GM23338 (cell line): ENCODE measurements at regions not wholly inside any gene's neighbourhood (a gene's known extent, or its start where the extent isn't known, plus 50 kb on each side); places are given as distances from the start of the nearest gene placed in this dataset.

ENCODE experiments used
- ATAC-seq: fragments of 200-7000 bp; cut with Tn5 transposase; 3 replicates; pipeline ENCODE4 v1.9.1; 2020
- DNase-seq: peaks from one replicate; pipeline ENCODE4 v3.0.0-alpha.2; 2015; ENCODE audit warnings: low spot score
- H2AFZ ChIP-seq: fragments of 200-600 bp; sonication (generic); 2 replicates; pipeline ENCODE4 v1.8.0; 2016; ENCODE audit warnings: antibody characterized with exemption, mild to moderate bottlenecking, moderate library complexity
- H3F3A ChIP-seq: fragments of 200-600 bp; sonication (generic); replicated peaks from 2 replicates; pipeline ENCODE4 v1.8.0; 2017; ENCODE audit warnings: antibody characterized with exemption, mixed run types, low read depth
- H3K27ac ChIP-seq: fragments of 200-600 bp; sonication (generic); 2 replicates; pipeline ENCODE4 v1.6.1; 2016; ENCODE audit warnings: low read depth
- H3K27me3 ChIP-seq: fragments of 200-600 bp; sonication (generic); 2 replicates; pipeline ENCODE4 v1.8.0; 2016; ENCODE audit warnings: mild to moderate bottlenecking, mixed run types, moderate library complexity; ENCODE audit not compliant: insufficient read depth
- H3K36me3 ChIP-seq: fragments of 200-600 bp; sonication (generic); 2 replicates; pipeline ENCODE4 v1.8.0; 2016; ENCODE audit warnings: mild to moderate bottlenecking; ENCODE audit not compliant: insufficient read depth
- H3K4me1 ChIP-seq: fragments of 200-600 bp; sonication (generic); 2 replicates; pipeline ENCODE4 v1.8.0; 2016; ENCODE audit warnings: mild to moderate bottlenecking, moderate library complexity; ENCODE audit not compliant: insufficient read depth
- H3K4me2 ChIP-seq: fragments of 200-600 bp; sonication (generic); 2 replicates; pipeline ENCODE4 v1.7.1; 2017; ENCODE audit warnings: mixed run types
- H3K4me3 ChIP-seq: fragments of 200-600 bp; sonication (generic); 2 replicates; pipeline ENCODE4 v1.6.1; 2016; ENCODE audit warnings: mixed run types
- H3K79me2 ChIP-seq: fragments of 200-600 bp; sonication (generic); replicated peaks from 2 replicates; pipeline ENCODE4 v1.8.0; 2017; ENCODE audit warnings: mild to moderate bottlenecking; ENCODE audit not compliant: insufficient read depth
- H3K9me2 ChIP-seq: fragments of 200-600 bp; sonication (generic); 2 replicates; pipeline ENCODE4 v1.8.0; 2017; ENCODE audit not compliant: insufficient read depth
- H4K20me1 ChIP-seq: fragments of 200-600 bp; sonication (generic); replicated peaks from 2 replicates; pipeline ENCODE4 v1.8.0; 2017; ENCODE audit warnings: mild to moderate bottlenecking; ENCODE audit not compliant: insufficient read depth
- H3K27ac Mint-ChIP-seq: 2 replicates; pipeline ENCODE4 v1.8.0; 2020; ENCODE audit warnings: inconsistent platforms, mild to moderate bottlenecking, moderate library complexity, mixed read lengths
- H3K27me3 Mint-ChIP-seq: 3 replicates; pipeline ENCODE4 v1.8.0; 2022; ENCODE audit warnings: low read depth, mild to moderate bottlenecking, moderate library complexity, mixed read lengths, inconsistent platforms; ENCODE audit not compliant: insufficient read depth, poor library complexity
- H3K36me3 Mint-ChIP-seq: 3 replicates; pipeline ENCODE4 v1.8.0; 2021; ENCODE audit warnings: low read depth, mild to moderate bottlenecking, inconsistent platforms, moderate library complexity, mixed read lengths
- H3K4me1 Mint-ChIP-seq: 3 replicates; pipeline ENCODE4 v1.8.0; 2020; ENCODE audit warnings: mild to moderate bottlenecking, inconsistent platforms, mixed read lengths
- H3K4me3 Mint-ChIP-seq: 3 replicates; pipeline ENCODE4 v1.8.0; 2021; ENCODE audit warnings: moderate library complexity, mild to moderate bottlenecking, inconsistent platforms, mixed read lengths
- H3K9me3 Mint-ChIP-seq: 3 replicates; pipeline ENCODE4 v1.8.0; 2020; ENCODE audit warnings: moderate library complexity, mild to moderate bottlenecking, inconsistent platforms, mixed read lengths
- CREB1 ChIP-seq: fragments of 250-450 bp; sonication (Bioruptor Pico); IDR thresholded peaks from 2 replicates; pipeline ENCODE4 v1.5.0; 2020; ENCODE audit warnings: low read depth, mild to moderate bottlenecking, moderate library complexity
- CTCF ChIP-seq, 2 experiments: fragments of 200-600 bp in 1 of 2; sonication (generic) in 1 of 2; conservative IDR thresholded peaks; 2 replicates each; pipeline versions ENCODE4 v1.5.1 to v1.6.1; 2016 to 2017; ENCODE audit warnings: antibody characterized with exemption in 2 of 2, low read depth in 2 of 2, mild to moderate bottlenecking in 2 of 2, moderate library complexity in 1 of 2
- ETS1 ChIP-seq: IDR thresholded peaks from 2 replicates; pipeline ENCODE4 v1.6.1; 2016; ENCODE audit warnings: antibody characterized with exemption
- EZH2 ChIP-seq: fragments of 200-600 bp; sonication (generic); IDR thresholded peaks from one replicate; pipeline ENCODE4 v1.8.0; 2017; ENCODE audit warnings: antibody characterized with exemption, mild to moderate bottlenecking, low read depth; ENCODE audit not compliant: unreplicated experiment
- EZH2phosphoT487 ChIP-seq: fragments of 200-600 bp; sonication (generic); IDR thresholded peaks from one replicate; pipeline ENCODE4 v1.8.1; 2018; ENCODE audit warnings: antibody characterized with exemption; ENCODE audit not compliant: unreplicated experiment
- JUNB ChIP-seq: IDR thresholded peaks from one replicate; pipeline ENCODE4 v1.6.1; 2016; ENCODE audit warnings: antibody characterized with exemption; ENCODE audit not compliant: unreplicated experiment
- NANOG ChIP-seq: IDR thresholded peaks from 2 replicates; pipeline ENCODE4 v1.6.1; 2016; ENCODE audit warnings: antibody characterized with exemption, borderline replicate concordance
- POLR2AphosphoS5 ChIP-seq: IDR thresholded peaks from 2 replicates; pipeline ENCODE4 v1.6.1; 2016; ENCODE audit warnings: antibody characterized with exemption, low read depth
- REST ChIP-seq: IDR thresholded peaks from one replicate; pipeline ENCODE4 v1.6.1; 2018; ENCODE audit warnings: antibody characterized with exemption; ENCODE audit not compliant: unreplicated experiment
- STAT1 ChIP-seq: IDR thresholded peaks from one replicate; pipeline ENCODE4 v1.6.1; 2016; ENCODE audit warnings: antibody characterized with exemption; ENCODE audit not compliant: unreplicated experiment
- ZNF114 ChIP-seq: fragments of 250-450 bp; sonication (Bioruptor Pico); IDR thresholded peaks from 2 replicates; pipeline ENCODE4 v1.5.0; 2020; ENCODE audit warnings: mild to moderate bottlenecking, moderate library complexity
- ZNF331 ChIP-seq: fragments of 250-450 bp; sonication (Bioruptor Pico); IDR thresholded peaks from 2 replicates; pipeline ENCODE4 v1.5.0; 2020; ENCODE audit warnings: low read depth, mild to moderate bottlenecking, moderate library complexity
- ZNF462 ChIP-seq: fragments of 250-450 bp; sonication (Bioruptor Pico); IDR thresholded peaks from 2 replicates; pipeline ENCODE4 v1.5.0; 2020; ENCODE audit warnings: mild to moderate bottlenecking, moderate library complexity

GRCh38 chr14:26941521-26941920, 343.7 kb upstream of the NOVA1 start (continued):
- TF ChIP-seq ZNF462 (no peak), NANOG (no peak)

- H3K9me3 Mint-ChIP-seq = peaks cover 4% of the 10 kb centered on the region; the same call in 1 of the 3 replicates
- peaks cover 13% of the 10 kb centered on the region for H3K4me1 Mint-ChIP-seq
- no peak for TF ChIP-seq ZNF331 (CRISPR knock-in tag)
- no peak for TF ChIP-seq NANOG
- no peak for TF ChIP-seq POLR2AphosphoS5
- no peak for TF ChIP-seq STAT1
- TF ChIP-seq ZNF114 = no peak
- TF ChIP-seq EZH2phosphoT487 = no peak
- no peak for TF ChIP-seq ETS1
- no peak for TF ChIP-seq REST
- no peak for TF ChIP-seq CREB1
- no peak for TF ChIP-seq EZH2
- no peak for TF ChIP-seq CTCF (conservative IDR thresholded peaks at IDR 0.05; ENCODE audit: low read depth in 2 of 2)
- TF ChIP-seq JUNB = no peak
These were observed 349.4 kb upstream of the NOVA1 start for GRCh38 chr14:26947265-26947664.

More at GRCh38 chr14:26947265-26947664, 349.4 kb upstream of the NOVA1 start:
- DNase-seq (no peak), ATAC-seq (no peak)
- Histone ChIP-seq H3F3A (no peaks in the 10 kb centered on the region), H3K79me2 (no peaks in the 10 kb centered on the region), H4K20me1 (no peaks in the 10 kb centered on the region), H3K9me2 (peaks cover 6% of the 10 kb centered on the region; the same call in 1 of the 2 replicates), H3K27ac (no peak overlapping the region), H3K4me1 (peaks cover 8% of the 10 kb centered on the region; the same call in 1 of the 2 replicates), H3K4me3 (no peak overlapping the region), H3K36me3 (no peaks in the 10 kb centered on the region), H3K27me3 (no peaks in the 10 kb centered on the region), H2AFZ (no peak overlapping the region), H3K4me2 (no peak overlapping the region)
- H3K27me3 Mint-ChIP-seq = peaks cover 1% of the 10 kb centered on the region
- peaks cover 5% of the 10 kb centered on the region; the same call in 2 of the 3 replicates for H3K36me3 Mint-ChIP-seq
- no peak overlapping the region for H3K27ac Mint-ChIP-seq
- H3K4me3 Mint-ChIP-seq = no peak overlapping the region
